ENCODE measurements at regions not wholly inside any gene's neighbourhood (a gene's known extent, or its start where the extent isn't known, plus 50 kb on each side); places are given as distances from the start of the nearest gene placed in this dataset.

DNA sequence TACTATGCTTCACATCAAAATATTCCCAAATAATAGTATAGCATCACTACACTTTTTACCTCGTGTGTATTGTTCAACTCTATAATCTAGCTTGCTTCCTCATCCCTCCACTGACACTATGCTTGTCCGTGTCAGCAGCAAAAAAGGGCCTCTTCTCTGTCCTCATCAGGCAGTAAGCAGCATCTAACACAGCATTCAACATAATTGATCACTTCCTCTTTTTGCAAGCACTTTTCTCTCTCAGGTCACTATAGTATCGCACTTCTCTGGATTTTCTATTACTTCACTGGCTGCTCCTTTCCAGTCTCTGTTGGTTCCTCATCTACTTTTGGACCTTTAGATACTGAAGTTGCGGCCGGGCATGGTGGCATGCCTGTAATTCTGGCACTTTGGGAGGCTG, 64.9 kb upstream of the ZSWIM2 start:
- Histone ChIP-seq H3K56ac (ENCODE audit: extremely low read depth, insufficient read depth, low read length) (no peak overlapping the region), H3K4me3 (ENCODE audit: insufficient read depth, low read depth, low read length) (no peak overlapping the region), H4K91ac (ENCODE audit: insufficient read depth, low read depth, low read length) (no peak overlapping the region), H3K4ac (ENCODE audit: low read depth, low read length) (no peak overlapping the region), H2BK15ac (ENCODE audit: low read depth, low read length) (no peak overlapping the region), H2BK20ac (ENCODE audit: low read depth, low read length) (no peak overlapping the region), H3K79me1 (ENCODE audit: low read depth in 1 of 2, low read length in 2 of 2) (no peaks in the 10 kb centered on the region), H4K5ac (ENCODE audit: low read depth, low read length) (no peak overlapping the region), H3K18ac (ENCODE audit: low read depth, low read length) (no peak overlapping the region), H2AK9ac (replicated peaks; ENCODE audit: low read depth, low read length, poor library complexity) (no peak overlapping the region), H3K9ac (ENCODE audit: low read depth, low read length) (no peak overlapping the region), H4K8ac (ENCODE audit: low read depth in 2 of 2, low read length in 2 of 2) (no peak overlapping the region), H3K9me1 (ENCODE audit: insufficient read depth, low read length) (no peaks in the 10 kb centered on the region), H2BK5ac (ENCODE audit: low read depth, low read length, poor library complexity, severe bottlenecking) (no peak overlapping the region), H3K27ac (ENCODE audit: insufficient read depth, low read length) (no peak overlapping the region), H3K14ac (replicated peaks; ENCODE audit: low read depth, low read length) (no peak overlapping the region), H2BK120ac (ENCODE audit: low read depth, low read length) (no peak overlapping the region), H3K9me3 (ENCODE audit: control insufficient read depth, insufficient read depth, low read length) (no peaks in the 10 kb centered on the region), H2AK5ac (ENCODE audit: low read depth, low read length) (no peak overlapping the region), H3K4me2 (ENCODE audit: low read depth, low read length) (no peak overlapping the region), H3K27me3 (ENCODE audit: control insufficient read depth, insufficient read depth, low read length) (no peaks in the 10 kb centered on the region), H2AFZ (replicated peaks; ENCODE audit: low read length, poor library complexity) (no peak overlapping the region), H4K20me1 (ENCODE audit: insufficient read depth, low read length) (no peaks in the 10 kb centered on the region), H3K36me3 (ENCODE audit: control insufficient read depth, insufficient read depth, low read length) (no peaks in the 10 kb centered on the region), H3K4me1 (ENCODE audit: control insufficient read depth, insufficient read depth, low read length) (no peaks in the 10 kb centered on the region), H3K23ac (ENCODE audit: low read depth, low read length) (no peak overlapping the region)
- dilution Hi-C loops (cut with HindIII; ENCODE audit: low sequenced_read_pairs, unreplicated experiment): no loop called here
- no peak for TF ChIP-seq NFE2L2 (IDR thresholded peaks at IDR 0.05; ENCODE audit: low read depth, low read length)
- TF ChIP-seq, protein P1, sequence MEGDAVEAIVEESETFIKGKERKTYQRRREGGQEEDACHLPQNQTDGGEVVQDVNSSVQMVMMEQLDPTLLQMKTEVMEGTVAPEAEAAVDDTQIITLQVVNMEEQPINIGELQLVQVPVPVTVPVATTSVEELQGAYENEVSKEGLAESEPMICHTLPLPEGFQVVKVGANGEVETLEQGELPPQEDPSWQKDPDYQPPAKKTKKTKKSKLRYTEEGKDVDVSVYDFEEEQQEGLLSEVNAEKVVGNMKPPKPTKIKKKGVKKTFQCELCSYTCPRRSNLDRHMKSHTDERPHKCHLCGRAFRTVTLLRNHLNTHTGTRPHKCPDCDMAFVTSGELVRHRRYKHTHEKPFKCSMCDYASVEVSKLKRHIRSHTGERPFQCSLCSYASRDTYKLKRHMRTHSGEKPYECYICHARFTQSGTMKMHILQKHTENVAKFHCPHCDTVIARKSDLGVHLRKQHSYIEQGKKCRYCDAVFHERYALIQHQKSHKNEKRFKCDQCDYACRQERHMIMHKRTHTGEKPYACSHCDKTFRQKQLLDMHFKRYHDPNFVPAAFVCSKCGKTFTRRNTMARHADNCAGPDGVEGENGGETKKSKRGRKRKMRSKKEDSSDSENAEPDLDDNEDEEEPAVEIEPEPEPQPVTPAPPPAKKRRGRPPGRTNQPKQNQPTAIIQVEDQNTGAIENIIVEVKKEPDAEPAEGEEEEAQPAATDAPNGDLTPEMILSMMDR (conservative IDR thresholded peaks at IDR 0.05; ENCODE audit: low read depth, low read length): no peak
- no peak for TF ChIP-seq MXI1 (IDR thresholded peaks at IDR 0.05; ENCODE audit: borderline replicate concordance, low read depth, low read length)
- TF ChIP-seq RCOR1 (IDR thresholded peaks at IDR 0.05; ENCODE audit: insufficient replicate concordance, low read length): no peak
- TF ChIP-seq MAZ (IDR thresholded peaks at IDR 0.05; ENCODE audit: borderline replicate concordance, low read depth, low read length): no peak
- TF ChIP-seq RFX5 (IDR thresholded peaks at IDR 0.05; ENCODE audit: low read depth, low read length): no peak
- intact Hi-C loops (cut with micrococcal nuclease): no loop called here
- no TSS peak for BruUV-seq (replicated peaks)
- ChIA-PET CTCF (interaction anchor here (0.8 kb wide), 2 partner anchors 10 to 51 kb away, joined by 3 to 4 read pairs; no protein-coding TSS in a partner anchor), POLR2A (ENCODE audit: unreplicated experiment) (no interaction called here)
- no peak for DNase-seq
- in situ Hi-C loops (cut with MboI; ENCODE audit: low sequenced_read_pairs): no loop called here
- no peak for ATAC-seq (ENCODE audit: low read depth)
- WGBS, 2 experiments (ENCODE audit: extremely low coverage in 2 of 2, insufficient read length in 1 of 2): 24% methylated on average over 3 of the region's 5 CpGs; no CpG with 5 or more reads in 1 of the 2 experiments
